Stimulated activated naive CD8-positive, alpha-beta T cell treated with anti-CD3 and anti-CD28 coated beads, Interleukin-15, Interleukin-2, amounts not matched to agents 100 ng/mL and 50 ng/mL, for 24 hours (primary cell): ENCODE measurements at regions not wholly inside any gene's neighbourhood (a gene's known extent, or its start where the extent isn't known, plus 50 kb on each side); places are given as distances from the start of the nearest gene placed in this dataset.
A peak's percentile ranks its signal among the peaks of the same experiment; 100 is the strongest.
"Not testable (repeated sequence)": the region's sequence is repeated elsewhere in the genome, so short reads cannot be mapped to it uniquely, and the experiment has no call there.

Experiments used
- H3K27ac Mint-ChIP-seq: one replicate; pipeline ENCODE4 v1.8.0; 2021; ENCODE audit warnings: mild to moderate bottlenecking, mixed read lengths
- H3K27me3 Mint-ChIP-seq: one replicate; pipeline ENCODE4 v1.8.0; 2021; ENCODE audit warnings: mixed read lengths
- H3K36me3 Mint-ChIP-seq: one replicate; pipeline ENCODE4 v1.8.0; 2021; ENCODE audit warnings: low read depth, mixed read lengths
- H3K4me1 Mint-ChIP-seq: one replicate; pipeline ENCODE4 v1.8.0; 2021; ENCODE audit warnings: low read depth, mixed read lengths
- H3K4me3 Mint-ChIP-seq: one replicate; pipeline ENCODE4 v1.8.0; 2021; ENCODE audit warnings: mild to moderate bottlenecking, mixed read lengths
- H3K9me3 Mint-ChIP-seq: one replicate; pipeline ENCODE4 v1.8.0; 2021; ENCODE audit warnings: mixed read lengths

GRCh38 chr6:27775138-27775795, 136.9 kb downstream of the OR2B2 start:
- not testable (repeated sequence) for H3K4me3 Mint-ChIP-seq, H3K9me3 Mint-ChIP-seq, H3K27ac Mint-ChIP-seq, H3K36me3 Mint-ChIP-seq
- Mint-ChIP-seq H3K4me1 (peaks cover 15% of the 10 kb centered on the region), H3K27me3 (peaks cover 26% of the 10 kb centered on the region)

- H3K27ac Mint-ChIP-seq, H3K4me3 Mint-ChIP-seq, H3K36me3 Mint-ChIP-seq, H3K9me3 Mint-ChIP-seq: not testable (repeated sequence)
- Mint-ChIP-seq H3K27me3 (peaks cover 29% of the 10 kb centered on the region), H3K4me1 (peaks cover 15% of the 10 kb centered on the region)
These were observed 138.0 kb downstream of the OR2B2 start for GRCh38 chr6:27774264-27774600.

DNA sequence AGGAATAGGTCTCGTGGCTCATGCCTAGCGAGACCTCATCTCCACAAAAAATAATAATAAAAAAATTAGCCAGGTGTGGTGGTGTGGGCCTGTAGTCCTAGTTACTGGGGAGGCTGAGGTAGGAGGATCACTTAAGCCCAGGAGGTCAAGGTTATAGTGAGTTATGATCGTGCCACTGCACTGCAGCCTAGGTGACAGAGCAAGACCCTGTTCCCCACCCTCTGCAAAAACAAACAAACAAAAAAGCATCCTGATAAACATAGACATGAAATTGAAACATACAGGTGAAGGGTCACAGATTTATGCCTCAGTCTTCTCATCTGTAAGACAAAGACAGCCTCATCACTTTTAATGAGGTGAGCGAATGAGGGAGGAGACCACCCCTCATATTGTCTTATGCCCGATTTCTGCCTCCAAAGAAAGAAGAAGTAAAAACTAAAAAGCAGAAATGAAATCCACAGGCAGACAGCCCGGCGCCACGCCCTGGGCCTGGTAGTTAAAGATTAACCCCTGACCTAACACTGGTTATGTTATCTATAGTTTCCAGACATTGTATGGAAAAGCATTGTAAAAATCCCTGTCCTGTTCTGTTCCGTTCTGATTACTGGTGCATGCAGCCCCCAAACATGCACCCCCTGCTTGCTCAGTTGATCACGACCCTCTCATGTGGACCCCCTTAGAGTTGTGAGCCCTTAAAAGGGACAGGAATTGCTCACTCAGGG, 138.5 kb downstream of the OR2B2 start:
- H3K27ac Mint-ChIP-seq, H3K9me3 Mint-ChIP-seq, H3K4me3 Mint-ChIP-seq, H3K36me3 Mint-ChIP-seq: not testable (repeated sequence)
- peaks cover 28% of the 10 kb centered on the region for H3K27me3 Mint-ChIP-seq
- peaks cover 15% of the 10 kb centered on the region for H3K4me1 Mint-ChIP-seq

- Mint-ChIP-seq H3K9me3 (no peaks in the 10 kb centered on the region), H3K4me3 (no peak overlapping the region), H3K27me3 (peaks cover 17% of the 10 kb centered on the region), H3K4me1 (peaks cover 15% of the 10 kb centered on the region), H3K27ac (no peak overlapping the region), H3K36me3 (no peaks in the 10 kb centered on the region)
These were observed 139.8 kb downstream of the OR2B2 start for GRCh38 chr6:27772261-27773001.

GRCh38 chr6:27771235-27771634, 141.0 kb downstream of the OR2B2 start:
- H3K9me3 Mint-ChIP-seq, result no peaks in the 10 kb centered on the region
- H3K4me3 Mint-ChIP-seq, result no peak overlapping the region
- H3K27me3 Mint-ChIP-seq, result peaks cover 11% of the 10 kb centered on the region
- no peaks in the 10 kb centered on the region for H3K36me3 Mint-ChIP-seq
- H3K4me1 Mint-ChIP-seq, result peaks cover 15% of the 10 kb centered on the region
- no peak overlapping the region for H3K27ac Mint-ChIP-seq

- Mint-ChIP-seq H3K4me1 (peaks cover 15% of the 10 kb centered on the region), H3K4me3 (no peak overlapping the region), H3K9me3 (no peaks in the 10 kb centered on the region), H3K27me3 (peaks cover 11% of the 10 kb centered on the region), H3K27ac (no peak overlapping the region), H3K36me3 (no peaks in the 10 kb centered on the region)
These were observed 141.5 kb downstream of the OR2B2 start for GRCh38 chr6:27770724-27771123.

DNA sequence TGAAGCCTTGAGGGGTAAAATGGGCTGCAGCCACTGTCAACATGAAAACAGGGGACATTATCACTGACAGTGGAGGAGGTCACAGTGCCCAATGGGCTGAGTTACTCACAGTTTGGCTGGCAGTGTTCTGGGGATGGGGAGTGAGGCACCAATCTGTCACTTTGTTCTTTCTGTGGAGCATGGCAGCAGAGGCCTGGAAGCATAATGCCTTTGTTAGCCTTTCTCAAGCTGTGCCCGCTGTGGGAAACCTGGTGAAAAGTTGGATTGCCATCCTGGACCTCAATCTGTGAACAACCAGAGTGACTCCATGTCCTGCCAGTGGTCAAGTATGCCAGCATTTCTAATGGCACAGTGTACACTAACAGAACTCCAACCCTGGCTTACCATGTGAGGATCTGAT, 143.6 kb downstream of the OR2B2 start:
- Mint-ChIP-seq H3K27me3 (peaks cover 8% of the 10 kb centered on the region), H3K36me3 (no peaks in the 10 kb centered on the region), H3K4me1 (peaks cover 8% of the 10 kb centered on the region), H3K27ac (no peak overlapping the region), H3K4me3 (no peak overlapping the region), H3K9me3 (no peaks in the 10 kb centered on the region)

GRCh38 chr6:27767851-27768250, 144.3 kb downstream of the OR2B2 start:
- no peaks in the 10 kb centered on the region for H3K36me3 Mint-ChIP-seq
- no peak overlapping the region for H3K27ac Mint-ChIP-seq
- H3K27me3 Mint-ChIP-seq, result peaks cover 8% of the 10 kb centered on the region
- no peak overlapping the region for H3K4me3 Mint-ChIP-seq
- peaks cover 6% of the 10 kb centered on the region for H3K4me1 Mint-ChIP-seq
- no peaks in the 10 kb centered on the region for H3K9me3 Mint-ChIP-seq

GRCh38 chr6:27766405-27766804, 145.8 kb downstream of the OR2B2 start:
- H3K27me3 Mint-ChIP-seq, result peaks cover 8% of the 10 kb centered on the region
- no peaks in the 10 kb centered on the region for H3K36me3 Mint-ChIP-seq
- H3K4me3 Mint-ChIP-seq, result no peak overlapping the region
- H3K9me3 Mint-ChIP-seq, result no peaks in the 10 kb centered on the region
- peaks cover 2% of the 10 kb centered on the region for H3K4me1 Mint-ChIP-seq
- no peak overlapping the region for H3K27ac Mint-ChIP-seq

- no peak overlapping the region for H3K27ac Mint-ChIP-seq
- H3K27me3 Mint-ChIP-seq, result peaks cover 8% of the 10 kb centered on the region
- no peaks in the 10 kb centered on the region for H3K36me3 Mint-ChIP-seq
- no peaks in the 10 kb centered on the region for H3K9me3 Mint-ChIP-seq
- H3K4me3 Mint-ChIP-seq, result no peak overlapping the region
- H3K4me1 Mint-ChIP-seq, result peaks cover 13% of the 10 kb centered on the region
These were observed 147.1 kb downstream of the OR2B2 start for GRCh38 chr6:27765028-27765590.

DNA sequence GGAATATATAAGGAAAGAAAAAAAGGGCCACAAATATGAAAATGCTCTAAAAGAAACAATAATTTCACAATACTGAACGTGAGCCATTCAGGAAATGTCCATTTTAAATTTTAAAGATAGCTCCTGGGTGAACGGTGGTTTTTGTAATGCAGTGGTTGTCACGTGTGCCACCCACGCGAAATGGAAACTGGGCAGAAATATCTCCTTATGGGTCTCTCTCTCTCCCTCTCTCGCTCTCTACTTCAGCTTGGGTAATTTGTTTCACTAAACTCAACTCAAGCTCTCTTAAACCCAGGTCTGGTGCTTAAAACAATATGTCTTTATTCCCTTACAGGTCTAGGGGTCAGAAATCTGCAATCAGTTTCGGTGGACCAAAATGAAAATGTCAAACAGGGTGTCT, 150.8 kb downstream of the OR2B2 start:
- no peak overlapping the region for H3K27ac Mint-ChIP-seq
- no peaks in the 10 kb centered on the region for H3K36me3 Mint-ChIP-seq

DNA sequence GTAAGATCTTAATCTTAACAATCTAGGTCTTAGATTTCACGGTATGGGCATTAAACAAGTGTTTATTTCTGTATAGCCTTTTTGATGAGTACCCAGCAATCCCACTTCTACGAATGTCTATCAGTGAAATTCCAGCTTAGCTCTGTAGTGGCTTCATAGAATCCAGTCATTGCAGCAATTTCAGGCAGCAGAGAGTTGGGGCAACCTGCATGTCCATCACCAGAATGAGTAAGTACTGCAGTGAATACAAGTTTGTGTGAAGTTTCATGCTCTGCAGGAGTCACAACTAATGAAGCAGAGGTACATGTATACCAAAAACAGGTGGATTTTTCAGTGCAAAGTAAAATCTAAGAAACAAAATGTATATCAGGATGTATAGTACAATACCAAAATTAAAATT, 151.7 kb downstream of the OR2B2 start:
- H3K4me1 Mint-ChIP-seq, result peaks cover 32% of the 10 kb centered on the region
- no peaks in the 10 kb centered on the region for H3K9me3 Mint-ChIP-seq
- H3K36me3 Mint-ChIP-seq, result no peaks in the 10 kb centered on the region
- H3K4me3 Mint-ChIP-seq, result no peak overlapping the region
- H3K27ac Mint-ChIP-seq, result no peak overlapping the region
- peaks cover 5% of the 10 kb centered on the region for H3K27me3 Mint-ChIP-seq

More for the DNA sequence above, 150.8 kb downstream of the OR2B2 start:
- Mint-ChIP-seq H3K4me3 (no peak overlapping the region), H3K4me1 (peaks cover 31% of the 10 kb centered on the region), H3K27me3 (peaks cover 5% of the 10 kb centered on the region), H3K9me3 (no peaks in the 10 kb centered on the region)

- peaks cover 32% of the 10 kb centered on the region for H3K4me1 Mint-ChIP-seq
- no peak overlapping the region for H3K4me3 Mint-ChIP-seq
- H3K9me3 Mint-ChIP-seq, result no peaks in the 10 kb centered on the region
- no peak overlapping the region for H3K27ac Mint-ChIP-seq
- H3K27me3 Mint-ChIP-seq, result no peaks in the 10 kb centered on the region
- H3K36me3 Mint-ChIP-seq, result no peaks in the 10 kb centered on the region
These were observed 152.3 kb downstream of the OR2B2 start for GRCh38 chr6:27759930-27760329.

DNA sequence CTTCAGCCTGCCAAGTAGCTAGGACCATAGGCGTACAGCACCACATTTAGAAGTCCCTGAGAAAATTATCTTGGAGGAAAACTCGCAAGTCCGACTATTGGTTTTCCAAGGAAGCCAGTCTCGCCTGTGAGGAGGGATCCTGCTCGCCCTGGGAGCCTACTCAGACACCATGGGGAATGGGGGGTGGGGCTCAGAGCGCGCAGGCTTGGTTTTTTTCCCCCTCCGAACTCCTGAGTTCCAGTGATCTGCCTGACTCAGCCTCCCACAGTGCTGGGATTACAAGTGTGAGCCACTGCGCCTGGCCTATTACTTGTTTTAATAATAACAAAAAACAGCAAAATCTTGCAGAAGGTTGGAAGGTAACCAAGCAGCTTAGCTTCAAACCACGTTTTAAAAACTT, 153.7 kb downstream of the OR2B2 start:
- Mint-ChIP-seq H3K36me3 (no peaks in the 10 kb centered on the region), H3K27ac (no peak overlapping the region), H3K4me3 (peak overlapping the region; percentile 87), H3K9me3 (no peaks in the 10 kb centered on the region), H3K4me1 (peaks cover 41% of the 10 kb centered on the region), H3K27me3 (no peaks in the 10 kb centered on the region)

- Mint-ChIP-seq H3K36me3 (no peaks in the 10 kb centered on the region), H3K4me3 (peak overlapping the region; percentile 87), H3K9me3 (no peaks in the 10 kb centered on the region), H3K27ac (peak overlapping the region; percentile 66), H3K4me1 (peaks cover 49% of the 10 kb centered on the region), H3K27me3 (no peaks in the 10 kb centered on the region)
These were observed 154.9 kb downstream of the OR2B2 start for GRCh38 chr6:27757307-27757706.
